ENCODE measurements at regions not wholly inside any gene's neighbourhood (a gene's known extent, or its start where the extent isn't known, plus 50 kb on each side); places are given as distances from the start of the nearest gene placed in this dataset.

- no peak for DNase-seq (ENCODE audit: low read depth, low spot score)
Measured at GRCh38 chr7:34332006-34332405, 326.0 kb upstream of the NPSR1 start.

DNA sequence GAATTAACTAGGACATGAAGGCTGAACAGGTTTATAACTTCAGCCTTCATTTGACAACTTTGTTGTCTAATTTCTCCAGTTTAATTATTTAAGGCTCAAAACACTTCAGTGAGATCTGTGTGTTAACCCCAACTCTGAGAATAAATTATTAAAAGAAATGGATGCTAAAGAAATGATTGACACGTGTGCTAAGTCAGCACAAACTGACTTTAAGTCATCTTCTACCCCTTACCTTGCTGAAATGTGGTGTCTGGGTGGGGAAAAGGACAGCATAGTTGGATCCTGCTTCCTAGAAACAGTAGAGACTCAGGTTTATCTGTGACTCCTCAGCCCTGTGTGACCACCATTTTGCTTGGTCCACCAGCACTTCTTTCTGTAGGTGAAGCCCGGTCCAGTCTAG lies 324.8 kb upstream of the NPSR1 start:
- DNase-seq (ENCODE audit: low read depth, low spot score) = no peak

DNA sequence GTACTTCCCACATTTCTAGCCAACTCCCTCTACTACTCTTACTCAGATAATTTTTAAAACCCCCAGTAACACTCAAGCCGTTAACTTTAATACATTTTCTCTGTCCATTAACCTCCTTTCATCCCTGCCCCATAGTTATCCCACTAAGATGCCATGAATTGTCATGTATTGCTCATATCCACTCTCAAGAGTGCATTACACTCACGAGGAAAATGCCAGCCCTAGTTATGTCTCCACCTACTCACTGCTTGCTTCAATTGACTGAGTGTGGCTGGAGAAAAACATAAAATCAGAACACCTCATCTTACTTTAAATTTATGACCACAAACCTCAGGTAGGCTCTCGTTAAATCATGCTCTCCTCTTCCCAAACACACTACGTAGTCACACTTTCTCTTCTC lies 324.1 kb upstream of the NPSR1 start:
- no peak for DNase-seq (ENCODE audit: low read depth, low spot score)

DNA sequence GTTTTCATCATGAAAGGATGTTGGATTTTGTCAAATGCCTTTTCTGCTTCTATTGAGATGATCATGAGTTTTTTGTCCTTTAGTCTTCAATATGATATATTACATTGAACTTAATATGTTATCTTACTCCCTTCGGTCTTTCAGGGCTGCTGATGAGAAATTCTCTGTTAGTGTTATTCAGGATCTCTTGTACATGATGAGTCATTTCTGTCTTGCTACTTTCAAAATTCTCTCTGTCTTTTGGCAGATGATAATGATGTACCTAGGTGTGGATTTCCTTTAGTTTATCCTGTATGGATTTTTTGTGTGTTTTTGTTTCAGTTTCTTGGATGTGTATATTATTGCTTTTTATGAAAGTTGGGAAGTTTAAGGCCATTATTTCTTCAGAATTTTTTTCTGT lies 320.9 kb upstream of the NPSR1 start:
- DNase-seq (ENCODE audit: low read depth, low spot score) = no peak

DNA sequence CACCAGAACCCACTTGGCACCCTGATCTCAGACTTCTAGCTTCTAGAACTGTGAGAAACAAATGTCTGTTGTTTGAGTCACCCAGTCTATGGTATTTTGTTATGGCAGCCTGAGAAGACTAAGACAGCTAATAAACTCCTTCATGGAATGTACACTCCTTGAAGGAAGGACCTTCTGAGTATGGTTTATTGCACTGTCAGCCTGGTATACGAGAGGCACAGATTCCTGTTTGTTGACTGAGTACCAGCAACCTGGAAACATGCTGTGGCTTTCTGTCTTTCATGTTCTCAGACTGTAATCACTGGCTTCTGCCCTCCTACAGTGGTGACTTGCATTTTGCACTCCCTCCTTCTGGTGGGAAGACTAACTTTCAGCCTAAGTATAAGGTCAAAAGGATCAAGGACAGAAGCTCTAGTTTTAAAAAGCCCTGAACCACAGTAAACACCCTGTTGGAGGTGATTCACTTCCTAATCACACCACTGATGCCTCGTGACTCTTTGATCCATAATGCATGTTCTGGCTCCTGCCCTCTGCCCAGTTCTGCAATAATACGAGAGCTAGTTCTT lies 319.0 kb upstream of the NPSR1 start:
- DNase-seq (ENCODE audit: low read depth, low spot score) = no peak

- peak; percentile 32 for DNase-seq (ENCODE audit: low read depth, low spot score)
Measured at GRCh38 chr7:34341326-34341725, 316.7 kb upstream of the NPSR1 start.

GRCh38 chr7:34342387-34342786 lies 315.6 kb upstream of the NPSR1 start:
- no peak for DNase-seq (ENCODE audit: low read depth, low spot score)

GRCh38 chr7:34343667-34344066 lies 314.4 kb upstream of the NPSR1 start:
- no peak for DNase-seq (ENCODE audit: low read depth, low spot score)

DNA sequence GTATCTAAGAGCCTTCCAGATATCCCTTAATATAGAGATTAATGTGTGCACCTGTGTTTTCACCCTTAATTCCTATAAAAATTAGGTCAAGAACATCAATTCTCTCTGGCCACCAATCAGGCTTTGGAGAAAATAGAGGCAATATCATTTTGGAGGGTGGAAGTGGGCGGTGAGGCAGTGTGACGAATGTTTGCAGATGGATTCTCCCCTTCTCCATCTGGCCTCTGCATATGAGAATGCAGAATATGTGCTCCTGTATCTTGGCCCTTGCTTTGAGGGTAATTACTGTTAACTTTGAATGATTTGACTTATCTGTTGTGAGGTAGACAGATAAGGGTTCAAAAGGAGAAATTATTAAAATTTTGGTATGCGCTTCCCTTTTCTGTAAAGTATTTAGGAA lies 304.0 kb upstream of the NPSR1 start:
- no peak for DNase-seq (ENCODE audit: low read depth, low spot score)

GRCh38 chr7:34354899-34355298 lies 303.1 kb upstream of the NPSR1 start:
- DNase-seq (ENCODE audit: low read depth, low spot score) = peak; percentile 90

- DNase-seq (ENCODE audit: low read depth, low spot score) = peak; percentile 53
Measured at GRCh38 chr7:34357068-34357467, 300.9 kb upstream of the NPSR1 start.

GRCh38 chr7:34357946-34358345 lies 300.1 kb upstream of the NPSR1 start:
- DNase-seq (ENCODE audit: low read depth, low spot score) = peak; percentile 16

GRCh38 chr7:34358578-34358977 lies 299.4 kb upstream of the NPSR1 start:
- DNase-seq (ENCODE audit: low read depth, low spot score) = peak; percentile 19

- peak; percentile 44 for DNase-seq (ENCODE audit: low read depth, low spot score)
Measured at GRCh38 chr7:34361663-34362250, 296.3 kb upstream of the NPSR1 start.

- no peak for DNase-seq (ENCODE audit: low read depth, low spot score)
Measured at GRCh38 chr7:34362621-34363020, 295.4 kb upstream of the NPSR1 start.

GRCh38 chr7:34364130-34364529 lies 293.9 kb upstream of the NPSR1 start:
- DNase-seq (ENCODE audit: low read depth, low spot score) = no peak

DNA sequence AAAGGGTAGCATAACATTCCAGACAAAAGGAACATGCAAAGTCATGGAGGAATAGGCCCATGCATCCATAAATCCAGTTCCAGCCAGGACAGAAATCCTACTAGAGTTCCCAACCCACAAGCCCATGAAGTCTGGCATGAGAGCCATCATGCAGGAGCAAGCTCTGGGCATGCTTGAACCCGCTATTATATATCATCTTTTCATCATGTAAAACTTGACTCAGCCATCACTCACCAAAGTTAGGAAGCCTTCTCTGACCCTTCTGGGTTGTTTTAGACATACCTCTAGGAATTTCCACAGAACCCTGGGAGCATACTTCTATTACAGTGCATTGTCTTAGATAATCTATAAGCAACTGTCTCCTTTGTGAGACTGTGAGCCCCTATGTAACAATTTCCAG lies 293.0 kb upstream of the NPSR1 start:
- no peak for DNase-seq (ENCODE audit: low read depth, low spot score)

DNA sequence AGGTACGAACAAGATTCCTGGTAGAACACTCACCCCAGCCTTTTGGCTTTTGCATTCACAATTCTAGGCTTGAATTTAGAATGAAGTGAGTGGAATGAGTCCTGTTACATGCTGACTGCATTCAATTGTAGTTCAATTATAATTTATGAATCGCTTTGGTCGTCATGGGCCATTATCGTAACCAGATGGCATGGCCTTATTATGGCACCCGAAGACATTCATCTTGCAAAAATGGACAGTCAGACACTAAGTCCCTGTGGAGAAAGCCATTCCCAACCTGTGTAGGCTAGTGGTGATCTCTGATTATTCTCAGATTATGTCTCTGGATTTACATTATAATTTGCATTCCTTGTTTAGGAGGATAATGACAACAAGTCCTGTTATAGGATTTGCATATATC lies 292.4 kb upstream of the NPSR1 start:
- no peak for DNase-seq (ENCODE audit: low read depth, low spot score)

- no peak for DNase-seq (ENCODE audit: low read depth, low spot score)
Measured at GRCh38 chr7:34371922-34372321, 286.1 kb upstream of the NPSR1 start.

- DNase-seq (ENCODE audit: low read depth, low spot score) = no peak
Measured at GRCh38 chr7:34373940-34374339, 284.1 kb upstream of the NPSR1 start.

DNA sequence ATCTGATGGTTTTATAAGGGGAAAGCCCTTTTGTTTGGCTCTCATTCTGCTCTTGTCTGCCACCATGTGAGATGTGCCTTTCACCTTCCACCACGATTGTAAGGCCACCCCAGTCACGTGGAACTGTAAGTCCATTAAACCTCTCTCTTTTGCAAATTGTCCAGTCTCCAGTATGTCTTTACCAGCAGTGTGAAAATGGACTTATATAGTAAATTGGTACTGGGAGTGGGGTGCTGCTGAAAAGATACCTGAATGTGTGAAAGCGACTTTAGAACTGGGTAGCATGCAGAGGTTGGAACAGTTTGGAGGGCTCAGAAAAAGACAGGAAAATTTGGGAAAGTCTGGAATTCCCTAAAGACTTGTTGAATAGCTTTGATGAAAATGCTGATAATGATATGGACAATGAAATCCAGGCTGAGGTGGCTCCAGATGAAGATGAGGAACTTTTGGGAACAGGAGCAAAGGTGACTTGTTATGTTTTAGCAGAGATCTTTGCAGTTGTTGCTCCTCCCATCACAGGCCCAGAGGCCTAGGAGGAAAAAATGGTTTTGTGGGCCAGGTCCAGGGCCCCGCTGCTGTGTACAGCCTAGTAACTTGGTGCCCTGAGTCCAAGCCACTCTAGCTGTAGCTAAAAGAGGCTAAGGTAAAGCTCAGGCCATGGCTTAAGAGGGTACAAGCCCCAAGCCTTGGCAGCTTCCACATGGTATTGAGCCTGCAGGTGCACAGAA lies 275.7 kb upstream of the NPSR1 start:
- DNase-seq (ENCODE audit: low read depth, low spot score) = no peak

GRCh38 chr7:34385384-34385783 lies 272.6 kb upstream of the NPSR1 start:
- peak; percentile 28 for DNase-seq (ENCODE audit: low read depth, low spot score)

- no peak for DNase-seq (ENCODE audit: low read depth, low spot score)
Measured at GRCh38 chr7:34389332-34390078, 268.5 kb upstream of the NPSR1 start.
